SK-N-SH treated with all-trans-retinoic acid at 6 μM for 48 hours (cell line): ENCODE measurements at regions not wholly inside any gene's neighbourhood (a gene's known extent, or its start where the extent isn't known, plus 50 kb on each side); places are given as distances from the start of the nearest gene placed in this dataset.

Source experiments
- ATAC-seq: fragments of 200-7000 bp; cut with Tn5 transposase; 3 replicates; pipeline ENCODE4 v1.9.1; 2020; ENCODE audit warnings: mild to moderate bottlenecking, moderate library complexity
- ARNTL ChIP-seq: fragments of 450-650 bp; formaldehyde crosslinking; IDR thresholded peaks from 2 replicates; pipeline ENCODE4 v1.5.0; 2020; ENCODE audit warnings: low read depth, mild to moderate bottlenecking, moderate library complexity, borderline replicate concordance
- BACH2 ChIP-seq: fragments of 250-450 bp; sonication (Bioruptor Pico); IDR thresholded peaks from 2 replicates; pipeline ENCODE4 v1.9.0; 2021; ENCODE audit warnings: mild to moderate bottlenecking, borderline replicate concordance
- CSDC2 ChIP-seq: fragments of 250-450 bp; sonication (Bioruptor Pico); IDR thresholded peaks from 2 replicates; pipeline ENCODE4 v1.5.0; 2020; ENCODE audit warnings: mild to moderate bottlenecking, moderate library complexity
- CSRNP3 ChIP-seq: fragments of 250-450 bp; sonication (Bioruptor Pico); IDR thresholded peaks from 2 replicates; pipeline ENCODE4 v1.5.1; 2021; ENCODE audit warnings: mild to moderate bottlenecking, moderate library complexity
- ESRRG ChIP-seq: fragments of 250-450 bp; sonication (Bioruptor Pico); IDR thresholded peaks from 2 replicates; pipeline ENCODE4 v1.6.1; 2021; ENCODE audit warnings: mild to moderate bottlenecking
- GLIS3 ChIP-seq: fragments of 250-450 bp; sonication (Bioruptor Pico); IDR thresholded peaks from 2 replicates; pipeline ENCODE4 v1.5.0; 2020; ENCODE audit warnings: mild to moderate bottlenecking, moderate library complexity
- ISL1 ChIP-seq: fragments of 250-450 bp; sonication (Bioruptor Pico); IDR thresholded peaks from 2 replicates; pipeline ENCODE4 v2.1.2; 2022; ENCODE audit warnings: mild to moderate bottlenecking, moderate library complexity
- OSR1 ChIP-seq: fragments of 250-450 bp; sonication (Bioruptor Pico); IDR thresholded peaks from 2 replicates; pipeline ENCODE4 v1.8.0; 2022; ENCODE audit warnings: moderate library complexity, mild to moderate bottlenecking, inconsistent platforms
- PATZ1 ChIP-seq: fragments of 250-450 bp; sonication (Bioruptor Pico); IDR thresholded peaks from 2 replicates; pipeline ENCODE4 v1.8.0; 2020; ENCODE audit warnings: mild to moderate bottlenecking, moderate library complexity, borderline replicate concordance
- POU6F1 ChIP-seq: fragments of 250-450 bp; sonication (Bioruptor Pico); IDR thresholded peaks from 2 replicates; pipeline ENCODE4 v1.8.0; 2021; ENCODE audit warnings: low read depth, mild to moderate bottlenecking, moderate library complexity, borderline replicate concordance
- PPARA ChIP-seq: fragments of 250-450 bp; sonication (Bioruptor Pico); IDR thresholded peaks from 2 replicates; pipeline ENCODE4 v1.5.0; 2020; ENCODE audit warnings: mild to moderate bottlenecking, borderline replicate concordance
- RARB ChIP-seq: fragments of 250-450 bp; sonication (Bioruptor Pico); IDR thresholded peaks from 2 replicates; pipeline ENCODE4 v1.8.0; 2021; ENCODE audit warnings: mild to moderate bottlenecking, moderate library complexity
- SNAI2 ChIP-seq: fragments of 250-450 bp; sonication (Bioruptor Pico); IDR thresholded peaks from 2 replicates; pipeline ENCODE4 v1.5.0; 2020; ENCODE audit warnings: mild to moderate bottlenecking, moderate library complexity
- TCF4 ChIP-seq: fragments of 250-450 bp; sonication (Bioruptor Pico); IDR thresholded peaks from 2 replicates; pipeline ENCODE4 v1.8.0; 2021; ENCODE audit warnings: mild to moderate bottlenecking, moderate library complexity, borderline replicate concordance
- TOX ChIP-seq: fragments of 250-450 bp; sonication (Bioruptor Pico); IDR thresholded peaks from 2 replicates; pipeline ENCODE4 v1.8.0; 2021; ENCODE audit warnings: mild to moderate bottlenecking, moderate library complexity, borderline replicate concordance
- TSHZ2 ChIP-seq: fragments of 250-450 bp; sonication (Bioruptor Pico); IDR thresholded peaks from 2 replicates; pipeline ENCODE4 v1.5.0; 2020; ENCODE audit warnings: mild to moderate bottlenecking, moderate library complexity
- ZFP3 ChIP-seq: fragments of 250-450 bp; sonication (Bioruptor Pico); IDR thresholded peaks from 2 replicates; pipeline ENCODE4 v1.5.0; 2020; ENCODE audit warnings: mild to moderate bottlenecking, moderate library complexity
- ZFP30 ChIP-seq: fragments of 450-650 bp; formaldehyde crosslinking; IDR thresholded peaks from 2 replicates; pipeline ENCODE4 v1.5.0; 2022; ENCODE audit warnings: mild to moderate bottlenecking, moderate library complexity
- ZNF565 ChIP-seq: fragments of 450-650 bp; formaldehyde crosslinking; conservative IDR thresholded peaks from 2 replicates; pipeline ENCODE4 v1.5.0; 2020; ENCODE audit warnings: low read depth, mild to moderate bottlenecking, moderate library complexity
- ZNF70 ChIP-seq: fragments of 450-650 bp; formaldehyde crosslinking; IDR thresholded peaks from 2 replicates; pipeline ENCODE4 v1.5.0; 2020; ENCODE audit warnings: mild to moderate bottlenecking, moderate library complexity
- ZNF8 ChIP-seq: fragments of 450-650 bp; formaldehyde crosslinking; IDR thresholded peaks from 2 replicates; pipeline ENCODE4 v1.5.0; 2020; ENCODE audit warnings: mild to moderate bottlenecking, moderate library complexity

- TF ChIP-seq TSHZ2 (CRISPR knock-in tag) (no peak), CSDC2 (CRISPR knock-in tag) (no peak), TCF4 (CRISPR knock-in tag) (no peak), BACH2 (no peak), ARNTL (CRISPR knock-in tag) (no peak), RARB (CRISPR knock-in tag) (no peak), OSR1 (no peak), GLIS3 (no peak), ZNF565 (CRISPR knock-in tag) (no peak), ISL1 (CRISPR knock-in tag) (no peak), PATZ1 (CRISPR knock-in tag) (no peak), POU6F1 (CRISPR knock-in tag) (no peak), ZNF8 (no peak), ZFP30 (CRISPR knock-in tag) (no peak), TOX (CRISPR knock-in tag) (no peak), ZNF70 (CRISPR knock-in tag) (no peak), CSRNP3 (no peak), ESRRG (no peak), SNAI2 (CRISPR knock-in tag) (no peak), PPARA (no peak)
- TF ChIP-seq, all 23 proteins: peak for 0
- ATAC-seq: no peak
These were observed 1037.2 kb downstream of the CDH11 start for GRCh38 chr16:64084706-64085105.

GRCh38 chr16:64083428-64084129, 1038.3 kb downstream of the CDH11 start:
- no peak for ATAC-seq
- TF ChIP-seq POU6F1 (CRISPR knock-in tag): no peak
- TF ChIP-seq ZFP3 (CRISPR knock-in tag): no peak
- TF ChIP-seq ESRRG: no peak
- no peak for TF ChIP-seq CSRNP3
- TF ChIP-seq OSR1: no peak
- no peak for TF ChIP-seq RARB (CRISPR knock-in tag)
- TF ChIP-seq ZNF8: no peak
- TF ChIP-seq CSDC2 (CRISPR knock-in tag): no peak
- TF ChIP-seq GLIS3: no peak
- TF ChIP-seq ZFP30 (CRISPR knock-in tag): no peak
- TF ChIP-seq PPARA: no peak
- TF ChIP-seq ARNTL (CRISPR knock-in tag): no peak
